ENCODE measurements at regions not wholly inside any gene's neighbourhood (a gene's known extent, or its start where the extent isn't known, plus 50 kb on each side); places are given as distances from the start of the nearest gene placed in this dataset.

GRCh38 chr1:108042610-108043009 is 77.6 kb upstream of the VAV3 start:
- FAIRE-seq: no peak
- no peak overlapping the region for H3K9ac ChIP-seq (ENCODE audit: control insufficient read depth, extremely low read depth, insufficient read depth, low read length)
- dilution Hi-C loops (cut with MboI; ENCODE audit: extremely low pct_ligation_motif_present, low sequenced_read_pairs): no loop called here
- peaks cover 30% of the 10 kb centered on the region for H3K4me1 ChIP-seq (ENCODE audit: control insufficient read depth, extremely low read depth, insufficient read depth, low read length)
- no peaks in the 10 kb centered on the region for H3K9me3 ChIP-seq (ENCODE audit: control insufficient read depth, low read depth, low read length)
- no peaks in the 10 kb centered on the region for H4K20me1 ChIP-seq (ENCODE audit: control insufficient read depth, extremely low read depth, insufficient read depth, low read length)
- H3K4me2 ChIP-seq (ENCODE audit: control insufficient read depth, extremely low read depth, insufficient read depth, low read depth, low read length): no peak overlapping the region
- no peaks in the 10 kb centered on the region for H3K9me1 ChIP-seq (ENCODE audit: control insufficient read depth, extremely low read depth, insufficient read depth, low read length)
- H3K36me3 ChIP-seq (ENCODE audit: control insufficient read depth in 2 of 2, extremely low read depth in 1 of 2, insufficient read depth in 2 of 2, low read length in 2 of 2): no peaks in the 10 kb centered on the region
- DNase-seq (ENCODE audit: low read depth, low spot score): no peak
- H3K27ac ChIP-seq (ENCODE audit: control insufficient read depth, insufficient read depth, low read length): no peak overlapping the region
- H3K27me3 ChIP-seq (ENCODE audit: control insufficient read depth, extremely low read depth, insufficient read depth, low read length): no peaks in the 10 kb centered on the region
- TF ChIP-seq EZH2 (IDR thresholded peaks at IDR 0.05; ENCODE audit: low read length) (no peak), CTCF (optimal IDR thresholded peaks at IDR 0.05 in 1 of 3, IDR thresholded peaks at IDR 0.05 in 1 of 3, conservative IDR thresholded peaks at IDR 0.05 in 1 of 3; ENCODE audit: extremely low read depth in 1 of 3, insufficient read depth in 2 of 3, low read length in 3 of 3) (no peak)
- H3K79me2 ChIP-seq (ENCODE audit: control insufficient read depth, insufficient read depth, low read length): no peaks in the 10 kb centered on the region
- H2AFZ ChIP-seq (ENCODE audit: control insufficient read depth, low read length): no peak overlapping the region
- H3K4me3 ChIP-seq (ENCODE audit: control insufficient read depth in 2 of 3, extremely low read depth in 1 of 3, insufficient read depth in 2 of 3, low read depth in 1 of 3, low read length in 3 of 3): no peak overlapping the region

GRCh38 chr1:108041360-108042142 is 76.6 kb upstream of the VAV3 start:
- no peak for TF ChIP-seq EZH2 (IDR thresholded peaks at IDR 0.05; ENCODE audit: low read length)
- no peak for TF ChIP-seq CTCF (optimal IDR thresholded peaks at IDR 0.05 in 1 of 3, IDR thresholded peaks at IDR 0.05 in 1 of 3, conservative IDR thresholded peaks at IDR 0.05 in 1 of 3; ENCODE audit: extremely low read depth in 1 of 3, insufficient read depth in 2 of 3, low read length in 3 of 3)
- peak overlapping the region; percentile 69 for H3K4me2 ChIP-seq (ENCODE audit: control insufficient read depth, extremely low read depth, insufficient read depth, low read depth, low read length)
- dilution Hi-C loops (cut with MboI; ENCODE audit: extremely low pct_ligation_motif_present, low sequenced_read_pairs): no loop called here

More at GRCh38 chr1:108041360-108042142, 76.6 kb upstream of the VAV3 start:
- Histone ChIP-seq H3K36me3 (ENCODE audit: control insufficient read depth in 2 of 2, extremely low read depth in 1 of 2, insufficient read depth in 2 of 2, low read length in 2 of 2) (no peaks in the 10 kb centered on the region), H3K9me1 (ENCODE audit: control insufficient read depth, extremely low read depth, insufficient read depth, low read length) (no peaks in the 10 kb centered on the region), H3K4me3 (ENCODE audit: control insufficient read depth in 2 of 3, extremely low read depth in 1 of 3, insufficient read depth in 2 of 3, low read depth in 1 of 3, low read length in 3 of 3) (peak overlapping the region in 1 of 3 experiments; percentile 4), H2AFZ (ENCODE audit: control insufficient read depth, low read length) (peak overlapping the region; percentile 61), H3K9ac (ENCODE audit: control insufficient read depth, extremely low read depth, insufficient read depth, low read length) (no peak overlapping the region), H4K20me1 (ENCODE audit: control insufficient read depth, extremely low read depth, insufficient read depth, low read length) (no peaks in the 10 kb centered on the region), H3K27me3 (ENCODE audit: control insufficient read depth, extremely low read depth, insufficient read depth, low read length) (no peaks in the 10 kb centered on the region), H3K4me1 (ENCODE audit: control insufficient read depth, extremely low read depth, insufficient read depth, low read length) (peaks cover 29% of the 10 kb centered on the region), H3K27ac (ENCODE audit: control insufficient read depth, insufficient read depth, low read length) (no peak overlapping the region), H3K79me2 (ENCODE audit: control insufficient read depth, insufficient read depth, low read length) (no peaks in the 10 kb centered on the region), H3K9me3 (ENCODE audit: control insufficient read depth, low read depth, low read length) (no peaks in the 10 kb centered on the region)
- DNase-seq (ENCODE audit: low read depth, low spot score) (no peak), FAIRE-seq (peak; percentile 29)

Measured in keratinocyte (primary cell).